Type B pancreatic cell (in vitro differentiated cells): ENCODE measurements at regions not wholly inside any gene's neighbourhood (a gene's known extent, or its start where the extent isn't known, plus 50 kb on each side); places are given as distances from the start of the nearest gene placed in this dataset.
"Not testable (repeated sequence)": the region's sequence is repeated elsewhere in the genome, so short reads cannot be mapped to it uniquely, and the experiment has no call there.

ENCODE experiments used
- DNase-seq: peaks from one replicate; pipeline ENCODE4 v3.0.0; 2021; ENCODE audit warnings: mixed read lengths; ENCODE audit not compliant: unreplicated experiment; ENCODE audit errors: extremely low spot score
- H3K27ac Mint-ChIP-seq: 2 replicates; pipeline ENCODE4 v1.8.0; 2021; ENCODE audit warnings: mild to moderate bottlenecking, mixed read lengths
- H3K27me3 Mint-ChIP-seq: 2 replicates; pipeline ENCODE4 v1.8.0; 2021; ENCODE audit warnings: mixed read lengths
- H3K36me3 Mint-ChIP-seq: 2 replicates; pipeline ENCODE4 v1.8.0; 2021; ENCODE audit warnings: mixed read lengths
- H3K4me1 Mint-ChIP-seq: one replicate; pipeline ENCODE4 v1.8.0; 2021; ENCODE audit warnings: mixed read lengths; ENCODE audit not compliant: unreplicated experiment
- H3K4me3 Mint-ChIP-seq: 2 replicates; pipeline ENCODE4 v1.8.0; 2021; ENCODE audit warnings: mild to moderate bottlenecking, mixed read lengths
- H3K9me3 Mint-ChIP-seq: 2 replicates; pipeline ENCODE4 v1.8.0; 2021; ENCODE audit warnings: mixed read lengths
- TF ChIP-seq, protein P1 (sequence below): fragments of 200-600 bp; sonication (generic); conservative IDR thresholded peaks from 2 replicates; pipeline ENCODE4 v1.5.0; 2021; ENCODE audit warnings: antibody characterized with exemption, mild to moderate bottlenecking

GRCh38 chr13:21309542-21310172 is 133.2 kb downstream of the MRPL57 start:
- no peaks in the 10 kb centered on the region for H3K36me3 Mint-ChIP-seq
- TF ChIP-seq, protein P1, sequence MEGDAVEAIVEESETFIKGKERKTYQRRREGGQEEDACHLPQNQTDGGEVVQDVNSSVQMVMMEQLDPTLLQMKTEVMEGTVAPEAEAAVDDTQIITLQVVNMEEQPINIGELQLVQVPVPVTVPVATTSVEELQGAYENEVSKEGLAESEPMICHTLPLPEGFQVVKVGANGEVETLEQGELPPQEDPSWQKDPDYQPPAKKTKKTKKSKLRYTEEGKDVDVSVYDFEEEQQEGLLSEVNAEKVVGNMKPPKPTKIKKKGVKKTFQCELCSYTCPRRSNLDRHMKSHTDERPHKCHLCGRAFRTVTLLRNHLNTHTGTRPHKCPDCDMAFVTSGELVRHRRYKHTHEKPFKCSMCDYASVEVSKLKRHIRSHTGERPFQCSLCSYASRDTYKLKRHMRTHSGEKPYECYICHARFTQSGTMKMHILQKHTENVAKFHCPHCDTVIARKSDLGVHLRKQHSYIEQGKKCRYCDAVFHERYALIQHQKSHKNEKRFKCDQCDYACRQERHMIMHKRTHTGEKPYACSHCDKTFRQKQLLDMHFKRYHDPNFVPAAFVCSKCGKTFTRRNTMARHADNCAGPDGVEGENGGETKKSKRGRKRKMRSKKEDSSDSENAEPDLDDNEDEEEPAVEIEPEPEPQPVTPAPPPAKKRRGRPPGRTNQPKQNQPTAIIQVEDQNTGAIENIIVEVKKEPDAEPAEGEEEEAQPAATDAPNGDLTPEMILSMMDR = no peak
- H3K9me3 Mint-ChIP-seq = no peaks in the 10 kb centered on the region
- H3K4me1 Mint-ChIP-seq = no peaks in the 10 kb centered on the region
- no peak for DNase-seq
- no peak overlapping the region for H3K27ac Mint-ChIP-seq
- no peak overlapping the region for H3K4me3 Mint-ChIP-seq
- no peaks in the 10 kb centered on the region for H3K27me3 Mint-ChIP-seq

DNA sequence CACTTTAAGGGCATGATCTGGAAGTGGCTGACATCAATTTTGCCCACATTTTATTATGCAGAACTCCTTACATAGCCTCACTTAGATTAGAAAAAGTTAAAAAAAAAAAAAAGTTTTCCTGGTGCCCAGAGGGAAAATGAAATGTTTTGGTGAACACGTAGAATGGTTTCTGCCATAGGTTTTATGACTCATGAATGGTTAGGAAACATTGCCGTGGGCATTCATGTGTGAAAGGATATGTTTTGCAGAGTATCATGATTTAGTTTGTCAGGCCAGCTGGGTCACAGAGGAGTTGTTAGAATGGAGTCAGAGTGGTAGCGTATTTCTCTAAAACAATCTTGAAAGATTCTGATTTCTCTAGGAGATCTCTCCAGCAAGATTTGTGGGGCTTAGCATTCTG is 133.8 kb downstream of the MRPL57 start:
- Mint-ChIP-seq H3K9me3 (no peaks in the 10 kb centered on the region), H3K36me3 (no peaks in the 10 kb centered on the region), H3K4me1 (no peaks in the 10 kb centered on the region), H3K27me3 (no peaks in the 10 kb centered on the region), H3K4me3 (no peak overlapping the region), H3K27ac (no peak overlapping the region)
- TF ChIP-seq, protein P1 = no peak
- DNase-seq = no peak

DNA sequence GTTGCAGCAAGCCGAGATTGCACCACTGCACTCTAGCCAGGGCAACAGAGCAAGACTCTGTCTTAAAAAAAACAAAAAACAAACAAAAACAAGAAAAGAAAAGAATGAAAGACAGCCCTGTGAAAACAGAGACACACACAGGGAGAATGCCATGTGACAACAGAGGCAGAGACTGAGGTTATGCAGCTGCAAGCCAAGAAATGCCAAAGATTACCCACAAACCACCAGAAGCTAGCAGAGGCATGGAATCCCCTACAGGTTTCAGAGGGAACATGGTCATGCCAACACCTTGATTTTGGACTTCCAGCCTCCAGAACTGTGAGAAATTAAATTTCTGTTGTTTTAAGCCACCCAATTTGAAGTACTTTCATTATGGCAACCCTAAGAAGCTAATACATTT is 138.5 kb downstream of the MRPL57 start:
- not testable (repeated sequence) for H3K4me1 Mint-ChIP-seq, DNase-seq, H3K27ac Mint-ChIP-seq, H3K9me3 Mint-ChIP-seq, H3K27me3 Mint-ChIP-seq, H3K4me3 Mint-ChIP-seq
- H3K36me3 Mint-ChIP-seq = peaks cover 13% of the 10 kb centered on the region

GRCh38 chr13:21316376-21316775 is 139.9 kb downstream of the MRPL57 start:
- Mint-ChIP-seq H3K4me1 (no peaks in the 10 kb centered on the region), H3K9me3 (no peaks in the 10 kb centered on the region), H3K27me3 (no peaks in the 10 kb centered on the region), H3K27ac (no peak overlapping the region), H3K4me3 (no peak overlapping the region), H3K36me3 (peaks cover 13% of the 10 kb centered on the region)
- no peak for DNase-seq
- TF ChIP-seq, protein P1 = no peak

- H3K27me3 Mint-ChIP-seq = no peaks in the 10 kb centered on the region
- H3K9me3 Mint-ChIP-seq = no peaks in the 10 kb centered on the region
- H3K36me3 Mint-ChIP-seq = peaks cover 17% of the 10 kb centered on the region
- TF ChIP-seq, protein P1 = no peak
- H3K27ac Mint-ChIP-seq = no peak overlapping the region
- H3K4me3 Mint-ChIP-seq = no peak overlapping the region
- H3K4me1 Mint-ChIP-seq = peaks cover 9% of the 10 kb centered on the region
- DNase-seq = no peak
These were observed 140.1 kb downstream of the ZDHHC20 start for GRCh38 chr13:21318891-21319532.

GRCh38 chr13:21319869-21320641 is 139.0 kb downstream of the ZDHHC20 start:
- Mint-ChIP-seq H3K4me3 (no peak overlapping the region), H3K9me3 (no peaks in the 10 kb centered on the region), H3K36me3 (peaks cover 17% of the 10 kb centered on the region), H3K27ac (no peak overlapping the region), H3K4me1 (peaks cover 9% of the 10 kb centered on the region), H3K27me3 (no peaks in the 10 kb centered on the region)
- TF ChIP-seq, protein P1 = no peak
- no peak for DNase-seq
